K562 (cell line): ENCODE measurements at regions not wholly inside any gene's neighbourhood (a gene's known extent, or its start where the extent isn't known, plus 50 kb on each side); places are given as distances from the start of the nearest gene placed in this dataset.

Source experiments
- ATAC-seq: fragments of 200-7000 bp; cut with Tn5 transposase; 3 replicates; pipeline ENCODE4 v1.9.1; 2020; ENCODE audit warnings: moderate library complexity
- BruUV-seq: library from RNA; stranded (reverse); fragments of 400-500 nt; replicated peaks from 2 replicates; lab custom pipeline; 2021; lab: Mats Ljungman, UMichigan
- CTCF ChIA-PET: fragments of 300-600 bp; formaldehyde crosslinking; extraction: SDS; loops from one replicate; lab custom pipeline; 2021; ENCODE audit warnings: low intra/inter-chr PET ratio; lab: Yijun Ruan, JAX
- POLR2A ChIA-PET: fragments of 300-600, 350-650 bp; sonication (Branson Sonifier 250); formaldehyde crosslinking; extraction: SDS; loops from one replicate; lab custom pipeline; 2021; ENCODE audit warnings: antibody characterized with exemption, inconsistent platforms; lab: Yijun Ruan, JAX
- DNase-seq, 4 experiments: peaks; one replicate each; pipeline versions ENCODE4 v3.0.0 to v3.0.0-alpha.2; 2011 to 2018; ENCODE audit warnings: low spot score in 3 of 4, mixed read lengths in 3 of 4; ENCODE audit errors: extremely low read depth in 1 of 4
- FAIRE-seq: peaks from 2 replicates; lab custom pipeline; 2011; peaks lifted over from hg19 to GRCh38; lab: Jason Lieb, UNC
- H2AFZ ChIP-seq: 2 replicates; pipeline ENCODE4 v1.6.0; 2011; ENCODE audit warnings: low read depth, low read length, control low read depth, inconsistent platforms
- H3K27ac ChIP-seq: fragments of 200-600 bp; 3 replicates; pipeline ENCODE4 v1.8.0; 2011; ENCODE audit warnings: low read depth, mild to moderate bottlenecking, control low read depth, inconsistent platforms, low read length, moderate library complexity, mixed read lengths; ENCODE audit errors: extremely low read depth
- H3K27me3 ChIP-seq, 2 experiments: fragments of 300-600 bp in 1 of 2; 2 replicates in 1 of 2; 3 replicates in 1 of 2; pipeline versions ENCODE4 v1.6.0 to v1.8.0; 2011; ENCODE audit warnings: inconsistent platforms in 2 of 2, low read length in 2 of 2, mild to moderate bottlenecking in 1 of 2, mixed read lengths in 1 of 2, moderate library complexity in 1 of 2; ENCODE audit not compliant: control insufficient read depth in 2 of 2, insufficient read depth in 2 of 2
- H3K36me3 ChIP-seq: fragments of 300-600 bp; 3 replicates; pipeline ENCODE4 v1.8.0; 2011; ENCODE audit warnings: mild to moderate bottlenecking, low read length, inconsistent platforms; ENCODE audit not compliant: control insufficient read depth, insufficient read depth
- H3K4me1 ChIP-seq, 2 experiments: fragments of 200-600 bp in 1 of 2; replicated peaks in 1 of 2; 2 replicates in 1 of 2; 3 replicates in 1 of 2; pipeline versions ENCODE4 v1.5.1 to v1.8.0; 2011; ENCODE audit warnings: inconsistent platforms in 2 of 2, low read length in 2 of 2, mild to moderate bottlenecking in 1 of 2, mixed read lengths in 1 of 2, moderate library complexity in 1 of 2; ENCODE audit not compliant: control insufficient read depth in 2 of 2, insufficient read depth in 2 of 2
- H3K4me2 ChIP-seq: 2 replicates; pipeline ENCODE4 v1.6.1; 2011; ENCODE audit warnings: low read length, control low read depth, inconsistent platforms, mixed read lengths; ENCODE audit not compliant: insufficient read depth
- H3K4me3 ChIP-seq: fragments of 200-600 bp; sonication (generic), shearing (Covaris generic); 2 replicates; pipeline ENCODE4 v1.5.1; 2016; ENCODE audit warnings: control low read depth, inconsistent platforms
- H3K79me2 ChIP-seq: fragments of 200-600 bp; 3 replicates; pipeline ENCODE4 v1.8.0; 2011; ENCODE audit warnings: low read length, inconsistent platforms; ENCODE audit not compliant: control insufficient read depth, insufficient read depth
- H3K9ac ChIP-seq, 2 experiments: 2 replicates each; pipeline versions ENCODE4 v1.6.0 to v1.6.1; 2011; ENCODE audit warnings: low read depth in 2 of 2, low read length in 2 of 2, control low read depth in 1 of 2, inconsistent platforms in 1 of 2, mild to moderate bottlenecking in 1 of 2, mixed read lengths in 1 of 2; ENCODE audit not compliant: insufficient read depth in 1 of 2
- H3K9me1 ChIP-seq: one replicate; pipeline ENCODE4 v1.6.0; 2011; ENCODE audit warnings: inconsistent platforms, mild to moderate bottlenecking, low read length, moderate library complexity; ENCODE audit not compliant: control insufficient read depth, insufficient read depth
- H3K9me3 ChIP-seq: replicated peaks from 2 replicates; pipeline ENCODE4 v1.5.1; 2011; ENCODE audit warnings: low read depth, low read length, inconsistent platforms; ENCODE audit not compliant: control insufficient read depth, insufficient read depth
- H4K20me1 ChIP-seq: replicated peaks from 2 replicates; pipeline ENCODE4 v1.6.1; 2011; ENCODE audit warnings: low read length, inconsistent platforms, mixed read lengths; ENCODE audit not compliant: control insufficient read depth, insufficient read depth
- CHD1 ChIP-seq: fragments of 200-600 bp; sonication (generic); IDR thresholded peaks from one replicate; pipeline ENCODE4 v1.6.1; 2012; ENCODE audit warnings: mild to moderate bottlenecking, moderate library complexity, low read length, inconsistent platforms
- DMBX1 ChIP-seq: fragments of 250-450 bp; sonication (Bioruptor Pico); IDR thresholded peaks from 2 replicates; pipeline ENCODE4 v1.8.0; 2022; ENCODE audit warnings: inconsistent platforms, mild to moderate bottlenecking, moderate library complexity, borderline replicate concordance
- DPF2 ChIP-seq: fragments of 450-650 bp; IDR thresholded peaks from 2 replicates; pipeline ENCODE4 v1.6.1; 2016
- GATA2 ChIP-seq: sonication (generic); formaldehyde crosslinking; IDR thresholded peaks from 2 replicates; pipeline ENCODE4 v1.4.0; 2020; ENCODE audit warnings: mild to moderate bottlenecking, missing genetic modification reagents
- MTF1 ChIP-seq: fragments of 250-450 bp; sonication (Bioruptor Pico); IDR thresholded peaks from 2 replicates; pipeline ENCODE4 v1.9.0; 2021; ENCODE audit warnings: moderate library complexity, mild to moderate bottlenecking, inconsistent platforms, borderline replicate concordance
- SMC3 ChIP-seq: conservative IDR thresholded peaks from 2 replicates; pipeline ENCODE4 v1.6.1; 2011; ENCODE audit warnings: low read depth, low read length, improper control_type of control experiment; ENCODE audit not compliant: insufficient read depth
- STAT5B ChIP-seq: fragments of 250-450 bp; sonication (Bioruptor Pico); IDR thresholded peaks from 2 replicates; pipeline ENCODE4 v1.8.0; 2021; ENCODE audit warnings: mild to moderate bottlenecking, inconsistent platforms
- WGBS: fragments of 100-300 bp; shearing (Covaris generic); methylation state at CpG from one replicate; pipeline ENCODE4 v1.1.6; 2016; ENCODE audit warnings: low coverage, mixed read lengths; ENCODE audit not compliant: insufficient coverage; ENCODE audit errors: missing lambda C conversion rate; 5-methylcytosine and 5-hydroxymethylcytosine counted together
- in situ Hi-C: fragments of 300-500 bp; cut with MboI; formaldehyde crosslinking; loops from 4 replicates; pipeline ENCODE4 v1.15.0; 2018; ENCODE audit warnings: inconsistent platforms, mixed read lengths
- intact Hi-C: fragments of 100-400 bp; cut with micrococcal nuclease; formaldehyde crosslinking; loops from 2 replicates; pipeline ENCODE4 v1.14.2; 2022
- TF ChIP-seq, protein P1 (sequence below): fragments of 200-400 bp; formaldehyde crosslinking; IDR thresholded peaks from 2 replicates; pipeline ENCODE4 v1.6.1; 2017; ENCODE audit warnings: mild to moderate bottlenecking, low read depth, low read length, moderate library complexity

DNA sequence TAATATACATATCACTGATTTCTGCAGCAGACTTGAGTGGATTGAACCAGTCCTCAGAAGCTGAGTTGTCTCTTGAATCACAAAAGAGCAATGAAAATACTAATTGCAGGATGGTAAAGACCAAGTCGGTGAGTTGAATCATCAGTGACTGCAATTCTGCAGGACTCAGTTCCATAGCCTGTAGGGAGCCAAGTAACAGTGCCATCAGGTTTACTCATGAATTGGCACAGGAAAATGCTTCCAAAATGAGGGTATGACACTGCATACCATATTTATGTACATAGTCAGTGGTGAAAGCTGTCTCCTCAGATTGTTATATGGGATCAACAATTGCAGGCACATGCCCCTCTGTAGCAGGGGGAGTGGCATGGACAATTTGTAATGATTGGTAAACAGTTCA lies 192.8 kb downstream of the CCNG2 start:
- CTCF ChIA-PET: no interaction called here
- Histone ChIP-seq H3K27me3 (no peaks in the 10 kb centered on the region), H4K20me1 (no peaks in the 10 kb centered on the region), H3K9me1 (no peaks in the 10 kb centered on the region), H3K9me3 (no peaks in the 10 kb centered on the region), H3K4me1 (no peaks in the 10 kb centered on the region), H3K9ac (no peak overlapping the region), H3K27ac (no peak overlapping the region), H3K79me2 (no peaks in the 10 kb centered on the region), H3K4me3 (no peak overlapping the region), H3K36me3 (no peaks in the 10 kb centered on the region), H2AFZ (no peak overlapping the region), H3K4me2 (no peak overlapping the region)
- TF ChIP-seq SMC3: no peak
- TF ChIP-seq, protein P1, sequence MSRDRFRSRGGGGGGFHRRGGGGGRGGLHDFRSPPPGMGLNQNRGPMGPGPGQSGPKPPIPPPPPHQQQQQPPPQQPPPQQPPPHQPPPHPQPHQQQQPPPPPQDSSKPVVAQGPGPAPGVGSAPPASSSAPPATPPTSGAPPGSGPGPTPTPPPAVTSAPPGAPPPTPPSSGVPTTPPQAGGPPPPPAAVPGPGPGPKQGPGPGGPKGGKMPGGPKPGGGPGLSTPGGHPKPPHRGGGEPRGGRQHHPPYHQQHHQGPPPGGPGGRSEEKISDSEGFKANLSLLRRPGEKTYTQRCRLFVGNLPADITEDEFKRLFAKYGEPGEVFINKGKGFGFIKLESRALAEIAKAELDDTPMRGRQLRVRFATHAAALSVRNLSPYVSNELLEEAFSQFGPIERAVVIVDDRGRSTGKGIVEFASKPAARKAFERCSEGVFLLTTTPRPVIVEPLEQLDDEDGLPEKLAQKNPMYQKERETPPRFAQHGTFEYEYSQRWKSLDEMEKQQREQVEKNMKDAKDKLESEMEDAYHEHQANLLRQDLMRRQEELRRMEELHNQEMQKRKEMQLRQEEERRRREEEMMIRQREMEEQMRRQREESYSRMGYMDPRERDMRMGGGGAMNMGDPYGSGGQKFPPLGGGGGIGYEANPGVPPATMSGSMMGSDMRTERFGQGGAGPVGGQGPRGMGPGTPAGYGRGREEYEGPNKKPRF: no peak
- no peak for TF ChIP-seq CHD1
- no peak for TF ChIP-seq DMBX1
- TF ChIP-seq STAT5B (CRISPR knock-in tag): no peak
- no peak for TF ChIP-seq MTF1
- TF ChIP-seq DPF2: no peak
- TF ChIP-seq GATA2 (CRISPR knock-in tag): no peak
- DNase-seq: no peak
- BruUV-seq: no TSS peak
- ATAC-seq: no peak
- POLR2A ChIA-PET: no interaction called here
- WGBS: 0% methylated on average over 1 of the region's 1 CpG
- FAIRE-seq: no peak
- intact Hi-C loops: no loop called here
- in situ Hi-C loops: no loop called here
